Stimulated activated CD8-positive, alpha-beta memory T cell treated with anti-CD3 and anti-CD28 coated beads, Interleukin-7, amount 100 ng/mL, for 1 hour (primary cell): ENCODE measurements at regions not wholly inside any gene's neighbourhood (a gene's known extent, or its start where the extent isn't known, plus 50 kb on each side); places are given as distances from the start of the nearest gene placed in this dataset.
"Not testable (repeated sequence)": the region's sequence is repeated elsewhere in the genome, so short reads cannot be mapped to it uniquely, and the experiment has no call there.

Experiments used
- DNase-seq, 2 donors: peaks; one replicate each; pipeline ENCODE4 v3.0.0-alpha.2; 2020; ENCODE audit warnings: low read depth in 2 of 2

DNA sequence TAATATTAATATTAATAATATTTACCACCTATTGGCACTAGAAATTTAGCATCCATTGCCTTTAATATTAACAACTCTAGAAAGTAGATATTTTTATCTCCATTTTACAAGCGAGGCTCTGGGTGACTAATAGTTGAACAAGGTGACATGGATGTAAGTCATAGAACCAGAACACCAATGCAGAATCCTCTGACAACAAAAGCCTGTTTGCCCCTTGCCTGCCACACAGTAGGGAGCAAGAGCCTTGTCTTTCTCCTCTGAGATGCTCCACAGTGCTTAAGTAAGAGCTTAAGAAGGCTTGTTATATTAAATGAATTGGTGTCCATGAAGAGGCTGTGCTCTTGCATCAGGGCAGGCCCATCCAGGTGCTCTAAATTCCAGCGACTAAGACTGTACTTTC is 51.2 kb upstream of the LBX1 start:
- DNase-seq = no peak

DNA sequence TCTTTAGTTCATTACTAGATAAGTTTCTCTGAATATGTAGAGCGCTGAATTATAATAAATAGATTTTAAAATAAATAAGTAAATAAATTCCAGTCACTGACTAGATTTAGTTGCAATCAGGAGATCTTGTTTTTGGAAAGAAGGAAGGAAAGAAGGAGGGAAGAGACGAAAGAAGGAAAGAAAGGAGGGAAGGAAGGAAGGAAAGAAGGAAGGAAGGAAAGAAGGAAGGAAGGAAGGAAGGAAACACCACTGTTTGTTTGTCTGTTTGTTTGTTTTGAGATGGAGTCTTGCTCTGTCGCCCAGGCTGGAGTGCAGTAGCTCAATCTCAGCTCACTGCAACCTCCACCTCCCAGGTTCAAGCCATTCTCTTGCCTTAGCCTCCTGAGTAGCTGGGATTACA is 51.7 kb upstream of the LBX1 start:
- not testable (repeated sequence) for DNase-seq

DNA sequence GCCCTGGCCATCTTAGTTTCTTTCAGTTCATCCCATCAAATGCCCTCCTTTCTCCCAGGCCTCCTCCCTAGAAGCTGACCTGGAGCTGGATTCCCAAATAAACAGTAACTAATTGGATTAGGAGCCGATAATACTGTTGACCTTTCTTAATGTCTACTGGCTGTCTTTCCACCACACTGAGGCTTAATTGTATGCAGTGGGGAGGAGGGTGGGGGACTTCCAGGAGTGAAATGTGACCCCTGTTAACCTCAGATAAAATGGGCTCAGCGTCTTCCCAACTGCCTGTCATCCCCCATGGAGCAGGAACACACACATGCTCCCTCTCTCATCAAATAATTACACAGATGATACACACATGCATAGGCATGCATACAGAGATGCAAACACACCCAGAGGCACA is 53.7 kb upstream of the LBX1 start:
- DNase-seq = no peak

DNA sequence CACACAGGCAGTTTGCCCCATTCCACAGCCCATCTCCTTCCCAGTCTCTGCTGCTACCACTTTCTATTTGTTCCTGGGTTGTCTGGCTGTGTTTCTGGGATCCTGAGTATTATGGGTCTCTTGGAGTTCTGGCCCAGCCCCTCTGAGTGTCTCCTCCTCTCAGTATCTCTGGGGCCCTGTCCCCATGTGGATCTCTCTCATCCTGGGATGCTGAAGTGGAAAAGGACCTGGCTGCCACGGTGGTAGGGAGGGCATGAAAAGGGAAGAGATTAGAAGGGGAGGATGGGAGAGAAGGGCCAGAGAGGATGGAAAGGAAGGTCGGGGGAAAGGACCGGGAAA is 54.5 kb upstream of the LBX1 start:
- no peak for DNase-seq

GRCh38 chr10:101284101-101284743 is 55.0 kb upstream of the LBX1 start:
- no peak for DNase-seq

DNA sequence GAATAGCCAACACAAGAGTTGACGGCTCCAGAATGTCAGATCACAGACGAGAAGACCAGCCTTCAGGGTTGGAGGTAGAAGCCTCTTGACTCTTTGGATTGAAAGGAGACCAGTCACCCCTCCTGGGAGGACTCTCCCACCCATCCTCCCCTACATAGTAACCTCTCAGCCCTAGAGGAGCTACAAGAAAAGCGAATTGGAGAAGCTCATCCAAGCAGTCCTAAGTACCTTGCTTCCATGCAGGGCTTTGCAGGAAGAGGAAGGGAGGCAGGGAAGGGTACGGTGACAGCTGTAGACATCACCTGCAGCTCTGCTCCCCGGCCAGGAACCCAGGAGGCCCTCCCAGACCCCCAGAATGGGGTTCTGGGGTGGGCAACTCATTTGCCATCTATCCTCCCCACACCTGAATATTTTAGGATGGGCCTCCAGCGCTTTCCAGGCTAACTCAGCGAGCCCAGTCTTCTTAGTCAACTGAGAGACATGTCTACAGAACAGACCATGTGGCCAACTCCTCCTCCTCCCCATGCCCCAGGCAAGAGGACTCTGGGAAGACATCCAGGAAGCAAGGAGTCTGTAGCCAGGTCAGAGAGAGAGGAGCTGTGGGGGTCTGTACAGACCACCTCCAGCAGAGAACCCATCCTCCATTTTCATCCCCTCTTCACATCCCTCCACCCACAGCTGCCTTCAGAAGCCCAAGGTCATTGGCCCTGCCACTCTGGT is 55.6 kb upstream of the LBX1 start:
- DNase-seq = no peak

DNA sequence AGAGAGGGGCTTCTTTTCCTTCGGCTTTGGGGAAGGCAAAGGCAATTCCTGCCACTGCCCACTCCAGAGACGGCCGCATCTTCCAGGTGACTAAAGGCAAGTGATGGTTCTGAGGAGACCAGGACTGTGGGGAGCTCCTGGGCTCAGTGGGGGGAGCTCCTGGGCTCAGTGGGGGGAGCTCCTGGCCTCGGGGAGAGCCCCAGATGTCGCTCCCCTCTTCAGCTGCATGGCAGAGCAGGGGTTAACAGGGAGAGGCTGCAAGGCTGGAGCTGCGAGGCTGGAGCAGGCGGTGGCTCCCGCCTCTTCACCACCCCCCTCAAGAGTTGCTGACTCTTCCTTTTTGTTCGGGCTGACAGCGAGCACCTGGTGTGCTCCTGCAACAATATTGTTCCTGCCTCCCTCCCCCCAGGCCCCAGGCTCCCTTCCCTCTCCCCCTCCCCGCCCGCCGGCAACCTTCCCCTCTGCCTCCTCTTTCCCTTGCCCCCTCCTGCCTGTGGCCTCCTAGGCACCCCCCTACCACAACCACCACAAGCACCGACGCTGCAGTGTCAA is 56.3 kb upstream of the LBX1 start:
- no peak for DNase-seq

- no peak for DNase-seq
Measured at GRCh38 chr10:101286248-101287046, 57.2 kb upstream of the LBX1 start.

- DNase-seq = no peak
Measured at GRCh38 chr10:101287183-101287996, 58.1 kb upstream of the LBX1 start.

DNA sequence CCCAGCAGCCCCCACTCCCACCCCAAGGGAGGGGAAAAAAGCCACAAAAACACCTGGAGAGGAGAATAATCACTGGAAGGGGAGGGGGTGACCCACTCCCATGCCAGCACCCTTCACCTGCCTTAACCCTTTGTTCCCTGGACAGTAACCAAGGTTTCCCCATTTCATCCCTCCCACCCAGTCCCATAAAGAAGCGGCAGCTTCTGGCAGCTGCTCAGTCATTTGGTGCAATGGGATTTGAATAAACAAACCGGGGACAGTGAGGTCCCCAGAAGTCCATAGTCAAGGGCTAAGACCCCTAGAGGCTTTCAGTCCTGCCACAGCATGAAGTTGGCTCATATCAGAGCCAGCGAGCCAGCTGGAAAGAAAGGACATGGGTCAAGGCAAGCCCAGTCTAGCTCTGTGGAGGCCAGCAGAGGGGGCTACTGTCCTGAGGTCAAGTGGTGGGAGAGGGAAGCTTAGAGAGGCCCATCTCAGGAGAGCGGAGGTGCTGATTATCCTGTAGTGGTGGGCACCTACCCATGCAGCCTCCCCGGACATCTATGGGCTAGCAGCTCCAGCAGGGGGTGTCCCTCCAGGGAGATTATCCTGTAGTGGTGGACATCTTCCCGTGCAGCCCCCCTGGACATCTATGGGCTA is 58.9 kb upstream of the LBX1 start:
- DNase-seq = no peak

DNA sequence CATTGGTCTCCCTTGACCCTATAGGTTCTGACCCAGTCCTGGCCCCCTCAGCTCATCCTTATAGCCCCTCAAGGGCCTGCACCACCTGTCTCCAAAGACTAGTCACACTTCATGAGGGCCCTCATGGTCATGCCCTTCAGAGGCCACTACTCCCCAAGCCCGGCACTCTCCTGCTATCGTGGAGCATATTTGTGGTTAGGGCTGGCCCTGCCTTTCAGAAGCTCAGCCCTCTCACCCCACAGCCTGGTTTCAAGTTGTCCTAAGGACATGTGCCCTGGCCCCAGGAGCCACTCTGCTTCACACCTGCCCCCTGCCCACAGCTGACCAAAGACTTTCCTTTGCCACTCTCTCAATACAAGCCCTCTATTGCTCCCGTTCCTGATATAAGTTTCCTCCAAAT is 60.3 kb upstream of the LBX1 start:
- DNase-seq = no peak

DNA sequence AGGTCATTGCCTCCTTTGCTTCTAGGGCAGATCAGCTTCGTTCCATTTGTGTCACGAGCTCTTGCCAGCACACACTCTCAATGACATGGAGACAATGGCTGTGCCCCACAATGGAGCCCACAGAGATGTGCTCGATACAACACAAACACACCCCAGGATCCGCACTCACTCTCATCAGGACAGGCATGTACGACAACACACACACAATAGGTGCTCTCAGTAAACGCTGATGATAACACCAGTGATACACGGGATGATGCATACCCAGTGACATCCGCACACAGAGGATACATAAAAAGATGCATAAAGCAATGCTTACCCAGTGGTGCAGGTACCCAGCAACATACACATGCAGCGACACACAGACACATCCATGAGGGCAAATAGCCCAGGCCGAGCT is 61.2 kb upstream of the LBX1 start:
- no peak for DNase-seq

- DNase-seq = no peak
Measured at GRCh38 chr10:101290881-101291280, 61.6 kb upstream of the LBX1 start.

DNA sequence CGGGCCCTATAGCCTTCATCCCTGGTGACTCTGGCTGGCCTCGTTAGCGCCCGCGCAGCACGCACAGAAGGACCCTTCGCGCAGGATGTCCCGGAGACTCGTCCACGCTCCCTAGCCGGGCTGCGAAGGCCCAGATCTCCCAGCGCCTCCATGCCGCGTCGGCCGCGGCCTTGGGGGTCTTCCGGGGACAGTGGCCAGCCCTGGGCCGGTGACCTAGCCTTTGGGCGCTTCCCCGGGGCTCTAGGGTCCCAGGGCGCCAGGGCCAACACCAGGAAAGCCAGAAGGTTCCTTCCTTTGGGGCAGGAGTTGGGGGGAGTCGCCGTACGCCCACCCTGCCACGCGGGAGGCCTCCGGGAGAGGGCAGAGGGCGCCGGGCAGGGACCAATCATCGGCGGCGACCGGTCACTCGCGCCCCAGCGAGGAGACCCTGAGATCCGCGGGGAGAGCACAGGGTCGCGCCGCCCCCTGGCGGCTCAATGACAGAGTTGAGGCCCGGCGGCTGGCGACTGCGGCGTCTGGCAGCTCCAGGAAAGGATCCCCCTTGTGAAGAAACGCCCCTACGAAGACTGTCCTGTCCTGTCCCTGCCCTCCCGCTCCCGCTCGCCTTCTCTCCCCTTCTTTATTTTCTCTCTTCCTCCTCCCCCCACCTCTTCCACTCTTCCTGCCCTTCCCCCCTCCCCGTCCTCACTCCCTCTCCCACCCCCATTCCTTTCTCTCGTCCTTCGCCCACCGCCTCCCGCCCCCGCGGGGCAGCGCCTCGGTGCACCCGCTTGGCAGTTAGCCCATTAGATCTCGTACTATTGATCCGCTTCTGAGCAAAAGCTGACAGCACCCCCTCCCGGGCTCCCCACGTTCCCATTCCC is 62.3 kb upstream of the LBX1 start:
- DNase-seq = peak; percentile 14 to 17

DNA sequence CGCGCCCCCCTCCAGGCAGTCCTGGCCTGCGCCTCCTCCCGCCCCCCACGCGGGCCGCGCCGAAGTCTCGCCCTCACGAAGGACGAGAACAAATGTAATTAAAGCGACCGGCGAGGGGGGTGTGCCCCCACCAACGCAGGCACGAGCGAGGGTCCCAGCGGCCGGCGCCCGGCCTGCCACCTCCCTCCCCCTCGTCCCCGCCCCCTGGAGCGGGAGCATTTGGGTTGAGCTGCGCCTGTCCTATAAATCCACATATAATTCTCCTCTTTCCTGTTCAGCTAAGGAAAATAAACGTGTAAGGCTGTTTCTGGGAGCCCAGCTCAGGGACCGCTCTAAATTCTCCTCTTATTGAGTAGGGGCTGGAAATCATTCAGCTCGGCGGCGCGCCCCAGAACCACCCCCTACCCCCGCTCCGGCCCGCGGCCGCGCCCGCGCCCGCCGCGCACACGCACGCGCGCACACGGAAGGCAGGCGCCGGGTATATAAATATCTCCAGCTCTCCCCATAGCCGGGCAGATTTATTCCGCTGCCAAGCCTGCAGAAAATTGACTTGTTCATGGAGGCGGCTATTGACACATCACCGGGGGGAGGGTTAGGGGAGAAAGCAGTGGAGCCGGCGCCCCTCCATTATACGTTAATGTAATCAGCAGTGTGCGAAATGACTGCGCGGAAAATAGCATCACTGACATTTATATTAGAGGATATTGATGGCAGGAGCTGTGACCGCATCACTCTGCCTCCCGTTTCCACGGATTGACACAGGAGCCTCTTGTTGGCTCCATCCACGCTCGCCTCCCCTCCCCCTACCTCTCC is 61.6 kb upstream of the BTRC start:
- no peak for DNase-seq

DNA sequence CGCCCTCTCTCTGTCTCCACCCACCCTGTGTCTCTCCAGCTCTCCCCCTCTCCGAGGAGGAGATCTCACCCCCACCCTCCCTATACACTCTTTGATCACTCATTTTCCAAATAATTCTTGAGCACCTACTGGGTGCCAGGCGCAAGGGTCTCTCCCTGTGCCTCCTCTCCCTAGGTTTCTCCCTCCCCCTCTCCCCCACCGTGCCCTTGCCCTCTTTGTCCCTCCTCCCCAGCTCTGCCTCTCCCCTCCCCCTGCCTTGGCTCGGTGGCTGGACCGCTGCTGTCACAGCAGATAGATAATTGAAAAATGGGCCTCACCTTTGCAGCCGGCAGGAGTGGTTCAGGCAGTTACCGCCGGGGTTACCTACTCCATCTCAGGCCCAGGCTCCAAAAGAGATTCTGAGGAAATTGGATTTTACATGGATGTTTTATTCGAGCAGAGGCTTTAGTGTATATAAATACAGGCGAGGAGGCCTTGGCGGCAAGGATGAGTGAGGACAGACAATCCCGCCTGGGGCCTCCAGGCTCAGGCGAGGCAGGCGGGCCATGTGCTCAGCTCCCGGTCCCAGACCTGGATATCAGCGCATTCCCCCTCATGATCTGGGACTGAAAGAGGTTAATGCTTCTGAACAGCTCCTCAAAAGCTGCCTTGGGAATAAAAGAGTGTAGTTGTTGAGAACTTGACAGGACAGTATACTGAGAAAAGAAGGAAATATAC is 60.8 kb upstream of the BTRC start:
- no peak for DNase-seq

- DNase-seq = no peak
Measured at GRCh38 chr10:101294109-101294508, 59.9 kb upstream of the BTRC start.

DNA sequence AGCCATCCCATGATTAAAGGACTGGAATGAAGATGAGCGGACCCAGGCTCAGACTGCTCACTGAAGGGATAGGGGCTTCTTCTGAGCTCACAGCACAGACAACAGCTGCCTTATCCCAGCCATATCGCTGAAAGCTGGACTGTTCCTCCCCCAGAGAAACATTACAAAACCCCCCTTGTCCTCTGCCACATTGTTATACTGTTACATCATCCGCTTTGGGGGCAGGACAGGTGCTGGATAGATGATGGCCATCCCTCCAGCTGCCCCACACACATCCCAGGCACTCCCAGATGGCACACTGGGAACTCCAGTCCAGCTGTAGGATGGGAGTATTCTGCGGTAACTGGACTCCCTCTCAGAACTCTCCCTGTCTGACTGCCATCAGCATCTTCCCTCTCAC is 58.7 kb upstream of the BTRC start:
- DNase-seq = no peak
